Astrocyte (in vitro differentiated cells and primary cell): ENCODE measurements at regions not wholly inside any gene's neighbourhood (a gene's known extent, or its start where the extent isn't known, plus 50 kb on each side); places are given as distances from the start of the nearest gene placed in this dataset.

Experiments used
- DNase-seq: peaks from one replicate; pipeline ENCODE4 v3.0.0-alpha.2; 2010; ENCODE audit warnings: low read depth
- FAIRE-seq: peaks from 2 replicates; lab custom pipeline; 2011; peaks lifted over from hg19 to GRCh38; lab: Jason Lieb, UNC
- H2AFZ ChIP-seq: 2 replicates; pipeline ENCODE4 v1.6.0; 2012; ENCODE audit warnings: low read depth, low read length, inconsistent platforms
- H3K27ac ChIP-seq: 2 replicates; pipeline ENCODE4 v1.5.1; 2011; ENCODE audit warnings: low read depth, low read length, inconsistent platforms
- H3K27me3 ChIP-seq: 2 replicates; pipeline ENCODE4 v1.6.0; 2011; ENCODE audit warnings: low read length, inconsistent platforms; ENCODE audit not compliant: insufficient read depth
- H3K36me3 ChIP-seq: 2 replicates; pipeline ENCODE4 v1.5.1; 2011; ENCODE audit warnings: low read length, inconsistent platforms; ENCODE audit not compliant: insufficient read depth
- H3K4me1 ChIP-seq: 2 replicates; pipeline ENCODE4 v1.5.1; 2011; ENCODE audit warnings: low read length, inconsistent platforms; ENCODE audit not compliant: insufficient read depth
- H3K4me2 ChIP-seq: 2 replicates; pipeline ENCODE4 v1.6.0; 2012; ENCODE audit warnings: low read length, inconsistent platforms
- H3K4me3 ChIP-seq: 2 replicates; pipeline ENCODE4 v1.5.1; 2011; ENCODE audit warnings: low read depth, mild to moderate bottlenecking, low read length, inconsistent platforms; ENCODE audit not compliant: insufficient read depth
- H3K79me2 ChIP-seq: 2 replicates; pipeline ENCODE4 v1.6.0; 2012; ENCODE audit warnings: mild to moderate bottlenecking, low read length, inconsistent platforms; ENCODE audit not compliant: insufficient read depth
- H3K9ac ChIP-seq: 2 replicates; pipeline ENCODE4 v1.6.0; 2012; ENCODE audit warnings: mild to moderate bottlenecking, low read length, inconsistent platforms
- H3K9me3 ChIP-seq: 2 replicates; pipeline ENCODE4 v1.5.1; 2012; ENCODE audit warnings: low read depth, mild to moderate bottlenecking, low read length, inconsistent platforms; ENCODE audit not compliant: insufficient read depth
- H4K20me1 ChIP-seq: 2 replicates; pipeline ENCODE4 v1.6.0; 2012; ENCODE audit warnings: low read length, inconsistent platforms; ENCODE audit not compliant: insufficient read depth
- H3K27ac Mint-ChIP-seq: one replicate; pipeline ENCODE4 v1.8.0; 2021; ENCODE audit warnings: mild to moderate bottlenecking, mixed read lengths; ENCODE audit not compliant: unreplicated experiment
- H3K27me3 Mint-ChIP-seq: one replicate; pipeline ENCODE4 v1.8.0; 2021; ENCODE audit warnings: low read depth, mixed read lengths; ENCODE audit not compliant: unreplicated experiment
- H3K36me3 Mint-ChIP-seq: one replicate; pipeline ENCODE4 v1.8.0; 2021; ENCODE audit warnings: low read depth, mixed read lengths; ENCODE audit not compliant: unreplicated experiment
- H3K4me1 Mint-ChIP-seq: one replicate; pipeline ENCODE4 v1.8.0; 2021; ENCODE audit warnings: low read depth, mixed read lengths; ENCODE audit not compliant: unreplicated experiment
- H3K4me3 Mint-ChIP-seq: one replicate; pipeline ENCODE4 v1.8.0; 2021; ENCODE audit warnings: mild to moderate bottlenecking, moderate library complexity, mixed read lengths; ENCODE audit not compliant: unreplicated experiment
- H3K9me3 Mint-ChIP-seq: one replicate; pipeline ENCODE4 v1.8.0; 2021; ENCODE audit warnings: mild to moderate bottlenecking, mixed read lengths; ENCODE audit not compliant: unreplicated experiment
- CTCF ChIP-seq: IDR thresholded peaks from 2 replicates; pipeline ENCODE4 v1.5.1; 2011; ENCODE audit warnings: low read depth, mild to moderate bottlenecking, inconsistent platforms, low read length, moderate library complexity; ENCODE audit not compliant: insufficient read depth
- EZH2 ChIP-seq: IDR thresholded peaks from 2 replicates; pipeline ENCODE4 v1.6.1; 2012; ENCODE audit warnings: mild to moderate bottlenecking, low read length, inconsistent platforms; ENCODE audit not compliant: insufficient read depth

- TF ChIP-seq CTCF (no peak), EZH2 (no peak)
- Histone ChIP-seq H2AFZ (no peak overlapping the region), H3K4me2 (no peak overlapping the region)
Measured at GRCh38 chr10:128898133-128898915, 568.7 kb upstream of the MGMT start.

GRCh38 chr10:128898916-128899195 is 568.2 kb upstream of the MGMT start:
- Histone ChIP-seq H3K36me3 (no peaks in the 10 kb centered on the region), H3K4me3 (no peak overlapping the region), H2AFZ (no peak overlapping the region), H3K27ac (no peak overlapping the region), H3K4me1 (no peaks in the 10 kb centered on the region), H3K27me3 (no peaks in the 10 kb centered on the region), H3K79me2 (no peaks in the 10 kb centered on the region), H3K9ac (no peak overlapping the region), H4K20me1 (no peaks in the 10 kb centered on the region), H3K4me2 (no peak overlapping the region), H3K9me3 (no peaks in the 10 kb centered on the region)
- no peak overlapping the region for H3K27ac Mint-ChIP-seq
- peaks cover 4% of the 10 kb centered on the region for H3K4me1 Mint-ChIP-seq
- DNase-seq, result no peak
- no peak for FAIRE-seq
- no peaks in the 10 kb centered on the region for H3K27me3 Mint-ChIP-seq
- no peak overlapping the region for H3K4me3 Mint-ChIP-seq
- H3K9me3 Mint-ChIP-seq, result peaks cover 5% of the 10 kb centered on the region
- TF ChIP-seq CTCF (no peak), EZH2 (no peak)
- H3K36me3 Mint-ChIP-seq, result no peaks in the 10 kb centered on the region

More at GRCh38 chr10:128898133-128898915, 568.7 kb upstream of the MGMT start:
- Histone ChIP-seq H3K4me3 (no peak overlapping the region), H3K79me2 (no peaks in the 10 kb centered on the region), H3K9ac (no peak overlapping the region), H3K27me3 (no peaks in the 10 kb centered on the region), H3K36me3 (no peaks in the 10 kb centered on the region), H3K9me3 (no peaks in the 10 kb centered on the region), H4K20me1 (no peaks in the 10 kb centered on the region), H3K4me1 (no peaks in the 10 kb centered on the region), H3K27ac (no peak overlapping the region)
- Mint-ChIP-seq H3K9me3 (peaks cover 5% of the 10 kb centered on the region), H3K4me3 (no peak overlapping the region), H3K4me1 (peaks cover 4% of the 10 kb centered on the region), H3K27me3 (no peaks in the 10 kb centered on the region), H3K27ac (no peak overlapping the region), H3K36me3 (no peaks in the 10 kb centered on the region)
- no peak for FAIRE-seq
- DNase-seq, result no peak

GRCh38 chr10:128900456-128900855 is 566.6 kb upstream of the MGMT start:
- Mint-ChIP-seq H3K4me1 (peaks cover 4% of the 10 kb centered on the region), H3K27me3 (no peaks in the 10 kb centered on the region), H3K27ac (no peak overlapping the region), H3K36me3 (no peaks in the 10 kb centered on the region), H3K9me3 (peaks cover 6% of the 10 kb centered on the region), H3K4me3 (no peak overlapping the region)
- Histone ChIP-seq H3K9ac (no peak overlapping the region), H2AFZ (no peak overlapping the region), H3K9me3 (no peaks in the 10 kb centered on the region), H3K4me2 (no peak overlapping the region), H3K79me2 (no peaks in the 10 kb centered on the region), H4K20me1 (no peaks in the 10 kb centered on the region), H3K4me1 (no peaks in the 10 kb centered on the region), H3K36me3 (no peaks in the 10 kb centered on the region), H3K27ac (no peak overlapping the region), H3K4me3 (no peak overlapping the region), H3K27me3 (no peaks in the 10 kb centered on the region)
- no peak for FAIRE-seq
- DNase-seq, result no peak
- no peak for TF ChIP-seq EZH2
- TF ChIP-seq CTCF, result no peak
